HCT116 (cell line): ENCODE measurements at regions not wholly inside any gene's neighbourhood (a gene's known extent, or its start where the extent isn't known, plus 50 kb on each side); places are given as distances from the start of the nearest gene placed in this dataset.

Source experiments
- ATAC-seq: fragments of 200-7000 bp; cut with Tn5 transposase; 2 replicates; pipeline ENCODE4 v1.9.1; 2020; ENCODE audit warnings: mild to moderate bottlenecking, moderate library complexity
- BruUV-seq: library from RNA; stranded (reverse); fragments of 400-500 nt; replicated peaks from 2 replicates; lab custom pipeline; 2021; lab: Mats Ljungman, UMichigan
- CTCF ChIA-PET: fragments of 300-600 bp; sonication (Branson Sonifier 250); formaldehyde crosslinking; loops from one replicate; lab custom pipeline; 2021; ENCODE audit warnings: antibody characterized with exemption; lab: Charles Lee
- POLR2A ChIA-PET: fragments of 300-600, 350-600 bp; sonication (Branson Sonifier 250); formaldehyde crosslinking; loops from one replicate; lab custom pipeline; 2021; ENCODE audit warnings: antibody characterized with exemption; lab: Charles Lee
- RAD21 ChIA-PET, 2 experiments: fragments of 300-600 bp; sonication (Branson Sonifier 250); formaldehyde crosslinking; loops; one replicate each; lab custom pipeline; 2023; ENCODE audit warnings: low total read pairs in 2 of 2; ENCODE audit not compliant: uncharacterized antibody in 2 of 2, unreplicated experiment in 2 of 2, low non-redundant PET in 1 of 2; lab: Charles Lee
- DNase-seq: peaks from one replicate; pipeline ENCODE4 v3.0.0-alpha.2; 2010; ENCODE audit warnings: low read depth, low spot score
- H2AFZ ChIP-seq: fragments of 200-600 bp; shearing (Covaris generic), sonication (generic); 2 replicates; pipeline ENCODE4 v1.6.1; 2017; ENCODE audit warnings: low read depth, mixed run types, mixed read lengths, antibody characterized with exemption, low read length; ENCODE audit not compliant: poor library complexity, severe bottlenecking
- H3K27ac ChIP-seq: 2 replicates; pipeline ENCODE4 v1.5.1; 2012; ENCODE audit warnings: low read depth, low read length
- H3K27me3 ChIP-seq: fragments of 200-600 bp; sonication (generic); 2 replicates; pipeline ENCODE4 v1.6.1; 2016; ENCODE audit warnings: mixed run types, low read length, mixed read lengths; ENCODE audit not compliant: insufficient read depth
- H3K36me3 ChIP-seq, 2 experiments: fragments of 200-500 bp in 1 of 2; fragments of 200-600 bp in 1 of 2; sonication (Bioruptor generic) in 1 of 2; sonication (generic) in 1 of 2; 2 replicates each; pipeline versions ENCODE4 v1.5.1 to v1.6.1; 2014 to 2016; ENCODE audit warnings: low read length in 2 of 2, inconsistent platforms in 1 of 2, mixed read lengths in 1 of 2, mixed run types in 1 of 2; ENCODE audit not compliant: insufficient read depth in 2 of 2, control insufficient read depth in 1 of 2
- H3K4me1 ChIP-seq, 2 experiments: fragments of 200-600 bp in 1 of 2; sonication (generic) in 1 of 2; 2 replicates each; pipeline versions ENCODE4 v1.5.1 to v1.6.1; 2012 to 2017; ENCODE audit warnings: low read length in 2 of 2, inconsistent platforms in 1 of 2, mild to moderate bottlenecking in 1 of 2, mixed read lengths in 1 of 2, mixed run types in 1 of 2, moderate library complexity in 1 of 2; ENCODE audit not compliant: insufficient read depth in 2 of 2, control insufficient read depth in 1 of 2
- H3K4me2 ChIP-seq: fragments of 200-600 bp; sonication (generic); 2 replicates; pipeline ENCODE4 v1.6.1; 2017; ENCODE audit warnings: mixed run types, low read length, mixed read lengths
- H3K4me3 ChIP-seq, 2 experiments: fragments of 200-600 bp in 1 of 2; sonication (generic) in 1 of 2; replicated peaks in 1 of 2; 2 replicates each; pipeline ENCODE4 v1.5.1; 2011 to 2016; ENCODE audit warnings: low read length in 2 of 2, control low read depth in 1 of 2, low read depth in 1 of 2, mild to moderate bottlenecking in 1 of 2, mixed read lengths in 1 of 2, mixed run types in 1 of 2
- H3K79me2 ChIP-seq: fragments of 200-600 bp; sonication (generic); 2 replicates; pipeline ENCODE4 v1.6.1; 2017; ENCODE audit warnings: mild to moderate bottlenecking, mixed run types, low read length, moderate library complexity, mixed read lengths; ENCODE audit not compliant: insufficient read depth
- H3K9ac ChIP-seq: fragments of 200-600 bp; sonication (generic); 2 replicates; pipeline ENCODE4 v1.6.1; 2016; ENCODE audit warnings: low read length, mixed read lengths
- H3K9me2 ChIP-seq: fragments of 200-600 bp; sonication (generic), shearing (Covaris generic); 2 replicates; pipeline ENCODE4 v1.6.1; 2017; ENCODE audit warnings: mixed run types, mild to moderate bottlenecking, moderate library complexity; ENCODE audit not compliant: insufficient read depth
- H3K9me3 ChIP-seq, 2 experiments: fragments of 200-500 bp in 1 of 2; fragments of 200-600 bp in 1 of 2; sonication (Bioruptor generic) in 1 of 2; sonication (generic) in 1 of 2; 2 replicates each; pipeline ENCODE4 v1.6.1; 2014 to 2017; ENCODE audit warnings: low read length in 2 of 2, mixed read lengths in 2 of 2, inconsistent platforms in 1 of 2, low read depth in 1 of 2, mild to moderate bottlenecking in 1 of 2, mixed run types in 1 of 2, moderate library complexity in 1 of 2; ENCODE audit not compliant: control insufficient read depth in 1 of 2, insufficient read depth in 1 of 2
- H4K20me1 ChIP-seq: fragments of 200-600 bp; sonication (generic), shearing (Covaris generic); 2 replicates; pipeline ENCODE4 v1.6.1; 2017; ENCODE audit warnings: mixed run types, mild to moderate bottlenecking, moderate library complexity; ENCODE audit not compliant: insufficient read depth
- CEBPB ChIP-seq: IDR thresholded peaks from 2 replicates; pipeline ENCODE4 v1.6.1; 2012; ENCODE audit warnings: low read depth
- CTCF ChIP-seq, 3 experiments: fragments of 200-600 bp in 1 of 3; sonication (generic) in 1 of 3; IDR thresholded peaks in 2 of 3; conservative IDR thresholded peaks in 1 of 3; 2 replicates each; pipeline ENCODE4 v1.5.1; 2012 to 2017; ENCODE audit warnings: low read depth in 2 of 3, low read length in 2 of 3, antibody characterized with exemption in 1 of 3, borderline replicate concordance in 1 of 3, control low read depth in 1 of 3, mild to moderate bottlenecking in 1 of 3, mixed read lengths in 1 of 3, mixed run types in 1 of 3, moderate library complexity in 1 of 3; ENCODE audit not compliant: insufficient read depth in 1 of 3
- EZH2 ChIP-seq: fragments of 200-600 bp; sonication (generic); IDR thresholded peaks from 2 replicates; pipeline ENCODE4 v1.6.1; 2017; ENCODE audit warnings: antibody characterized with exemption, mixed run types
- EZH2phosphoT487 ChIP-seq: fragments of 200-600 bp; IDR thresholded peaks from 2 replicates; pipeline ENCODE4 v1.6.1; 2018; ENCODE audit warnings: antibody characterized with exemption, borderline replicate concordance
- MAX ChIP-seq: IDR thresholded peaks from 2 replicates; pipeline ENCODE4 v1.6.1; 2012
- POLR2A ChIP-seq: IDR thresholded peaks from 2 replicates; pipeline ENCODE4 v1.7.0; 2011; ENCODE audit warnings: borderline replicate concordance; ENCODE audit not compliant: insufficient read depth, insufficient read length; ENCODE audit errors: extremely low read depth
- POLR2AphosphoS5 ChIP-seq: IDR thresholded peaks from 2 replicates; pipeline ENCODE4 v1.6.1; 2011; ENCODE audit warnings: mild to moderate bottlenecking, low read depth, low read length, moderate library complexity
- RAD21 ChIP-seq: IDR thresholded peaks from 2 replicates; pipeline ENCODE4 v1.6.1; 2012; ENCODE audit warnings: low read depth, mild to moderate bottlenecking
- REST ChIP-seq: IDR thresholded peaks from 2 replicates; pipeline ENCODE4 v1.6.1; 2012; ENCODE audit warnings: low read depth
- SIN3A ChIP-seq: IDR thresholded peaks from 2 replicates; pipeline ENCODE4 v1.6.1; 2012; ENCODE audit warnings: low read depth
- SP1 ChIP-seq: IDR thresholded peaks from 2 replicates; pipeline ENCODE4 v1.6.1; 2012; ENCODE audit warnings: low read depth
- TCF7L2 ChIP-seq: IDR thresholded peaks from 2 replicates; pipeline ENCODE4 v1.7.0; 2011; ENCODE audit warnings: borderline replicate concordance, inconsistent platforms; ENCODE audit not compliant: insufficient read depth, insufficient read length; ENCODE audit errors: extremely low read depth
- YY1 ChIP-seq: IDR thresholded peaks from 2 replicates; pipeline ENCODE4 v1.6.1; 2011; ENCODE audit warnings: low read length, low read depth, moderate library complexity, mild to moderate bottlenecking; ENCODE audit not compliant: insufficient replicate concordance; ENCODE audit errors: extremely low read depth
- ZBTB33 ChIP-seq: IDR thresholded peaks from 2 replicates; pipeline ENCODE4 v1.6.1; 2011; ENCODE audit warnings: mild to moderate bottlenecking, low read length, moderate library complexity; ENCODE audit not compliant: insufficient replicate concordance; ENCODE audit errors: extremely low read depth
- ZFX ChIP-seq: fragments of 450-650 bp; IDR thresholded peaks from 2 replicates; pipeline ENCODE4 v1.6.1; 2017
- intact Hi-C: fragments of 100-400 bp; cut with micrococcal nuclease; formaldehyde crosslinking; loops from 2 replicates; pipeline ENCODE4 v1.10.0; 2022

GRCh38 chr10:62580396-62580795 lies 206.2 kb downstream of the ZNF365 start (continued):
- no peak for TF ChIP-seq CTCF (IDR thresholded peaks at IDR 0.05 in 2 of 3, conservative IDR thresholded peaks at IDR 0.05 in 1 of 3; ENCODE audit: borderline replicate concordance in 1 of 3, insufficient read depth in 1 of 3, low read depth in 2 of 3, low read length in 2 of 3)

GRCh38 chr10:62581351-62581750 lies 207.2 kb downstream of the ZNF365 start:
- ATAC-seq: no peak
- H3K4me2 ChIP-seq: no peak overlapping the region
- H3K79me2 ChIP-seq: no peaks in the 10 kb centered on the region
- ChIA-PET RAD21 (no interaction called here), POLR2A (no interaction called here), CTCF (no interaction called here)
- H3K9ac ChIP-seq: no peak overlapping the region
- no TSS peak for BruUV-seq
- H3K36me3 ChIP-seq: no peaks in the 10 kb centered on the region
- H2AFZ ChIP-seq: no peak overlapping the region
- no peaks in the 10 kb centered on the region for H4K20me1 ChIP-seq
- no peaks in the 10 kb centered on the region for H3K9me2 ChIP-seq
- H3K9me3 ChIP-seq: no peaks in the 10 kb centered on the region
- H3K4me1 ChIP-seq: no peaks in the 10 kb centered on the region
- intact Hi-C loops: no loop called here
- H3K4me3 ChIP-seq: no peak overlapping the region
- H3K27ac ChIP-seq: no peak overlapping the region
- no peak for DNase-seq
- no peaks in the 10 kb centered on the region for H3K27me3 ChIP-seq
- no peak for TF ChIP-seq MAX
- no peak for TF ChIP-seq YY1
- TF ChIP-seq CEBPB: no peak
- TF ChIP-seq TCF7L2: no peak
- TF ChIP-seq SIN3A: no peak
- TF ChIP-seq POLR2AphosphoS5: no peak
- TF ChIP-seq ZBTB33: no peak
- TF ChIP-seq RAD21: no peak
- TF ChIP-seq SP1: no peak
- TF ChIP-seq POLR2A: no peak
- TF ChIP-seq CTCF (IDR thresholded peaks at IDR 0.05 in 2 of 3, conservative IDR thresholded peaks at IDR 0.05 in 1 of 3; ENCODE audit: borderline replicate concordance in 1 of 3, insufficient read depth in 1 of 3, low read depth in 2 of 3, low read length in 2 of 3): no peak
- no peak for TF ChIP-seq REST
- no peak for TF ChIP-seq EZH2
- TF ChIP-seq EZH2phosphoT487: no peak
- TF ChIP-seq ZFX: no peak
